ENCODE measurements at regions not wholly inside any gene's neighbourhood (a gene's known extent, or its start where the extent isn't known, plus 50 kb on each side); places are given as distances from the start of the nearest gene placed in this dataset.

- Mint-ChIP-seq H3K36me3 (peaks cover 3% of the 10 kb centered on the region), H3K9me3 (peaks cover 0 to 5% (median 0%) of the 10 kb centered on the region in 3 donors), H3K4me3 (no peak overlapping the region), H3K4me1 (no peaks in the 10 kb centered on the region), H3K27ac (no peak overlapping the region), H3K27me3 (no peaks in the 10 kb centered on the region)
- ATAC-seq (replicated peaks in 1 of 4) (no peak), DNase-seq (no peak)
- H3K27ac ChIP-seq (ENCODE audit: low read length) = no peak overlapping the region
- no peaks in the 10 kb centered on the region for H3K9me3 ChIP-seq
- no peak overlapping the region for H3K4me3 ChIP-seq (ENCODE audit: control insufficient read depth in 1 of 2, extremely low read depth in 1 of 2, low read length in 1 of 2)
- WGBS (ENCODE audit: insufficient coverage) = no CpG with 5 or more reads among the region's 2 CpGs
- ChIA-PET POLR2A (no interaction called here), CTCF (no interaction called here)
- H3K36me3 ChIP-seq (ENCODE audit: control insufficient read depth in 2 of 2, extremely low read depth in 1 of 2, insufficient read depth in 1 of 2, low read length in 1 of 2) = no peaks in the 10 kb centered on the region
- H3K4me1 ChIP-seq (ENCODE audit: control insufficient read depth in 1 of 2, extremely low read depth in 1 of 2, insufficient read depth in 2 of 2, low read length in 2 of 2) = no peaks in the 10 kb centered on the region
- H3K27me3 ChIP-seq (replicated peaks in 1 of 2; ENCODE audit: control insufficient read depth in 2 of 2, extremely low read depth in 1 of 2, insufficient read depth in 2 of 2, low read length in 1 of 2) = no peaks in the 10 kb centered on the region
These were observed 408.5 kb downstream of the DLEU7 start for GRCh38 chr13:50435011-50435410.

GRCh38 chr13:50437252-50437651 is 406.2 kb downstream of the DLEU7 start:
- DNase-seq (no peak), ATAC-seq (replicated peaks in 1 of 4) (no peak)
- Mint-ChIP-seq H3K4me1 (no peaks in the 10 kb centered on the region), H3K4me3 (no peak overlapping the region), H3K27ac (no peak overlapping the region), H3K9me3 (peaks cover 0 to 5% (median 0%) of the 10 kb centered on the region in 3 donors), H3K36me3 (peaks cover 3% of the 10 kb centered on the region), H3K27me3 (no peaks in the 10 kb centered on the region)
- Histone ChIP-seq H3K27me3 (replicated peaks in 1 of 2; ENCODE audit: control insufficient read depth in 2 of 2, extremely low read depth in 1 of 2, insufficient read depth in 2 of 2, low read length in 1 of 2) (no peaks in the 10 kb centered on the region), H3K9me3 (no peaks in the 10 kb centered on the region), H3K36me3 (ENCODE audit: control insufficient read depth in 2 of 2, extremely low read depth in 1 of 2, insufficient read depth in 1 of 2, low read length in 1 of 2) (no peaks in the 10 kb centered on the region), H3K4me1 (ENCODE audit: control insufficient read depth in 1 of 2, extremely low read depth in 1 of 2, insufficient read depth in 2 of 2, low read length in 2 of 2) (no peaks in the 10 kb centered on the region), H3K27ac (ENCODE audit: low read length) (no peak overlapping the region), H3K4me3 (ENCODE audit: control insufficient read depth in 1 of 2, extremely low read depth in 1 of 2, low read length in 1 of 2) (no peak overlapping the region)
- no CpG with 5 or more reads among the region's 1 CpG for WGBS (ENCODE audit: insufficient coverage)
- CTCF ChIA-PET = no interaction called here
- POLR2A ChIA-PET = interaction anchor here in 1 of 2 donors (0.6 to 0.7 kb wide), 2 partner anchors 97 to 1146 kb away, joined by 3 read pairs; no protein-coding TSS in a partner anchor

DNA sequence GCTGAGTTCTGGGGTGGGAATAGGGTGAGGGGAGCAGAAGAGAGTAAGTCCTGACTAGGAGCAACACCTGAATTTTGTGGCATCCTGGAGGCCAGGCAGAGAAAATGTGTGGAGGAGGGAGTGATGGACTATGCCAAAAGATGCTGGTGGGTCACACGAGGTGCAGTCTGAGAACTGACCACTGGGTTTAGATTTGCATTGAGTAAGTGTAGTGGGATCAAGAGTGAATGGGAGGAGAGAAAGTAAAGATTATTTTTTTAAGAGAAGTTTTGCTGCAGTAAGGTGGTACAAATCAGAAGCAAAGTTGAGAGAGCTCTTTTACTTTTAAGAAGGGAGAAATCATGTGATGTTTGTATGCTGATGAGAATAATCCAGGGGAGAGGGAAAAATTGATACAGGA is 405.1 kb downstream of the DLEU7 start:
- peaks cover 0 to 5% (median 5%) of the 10 kb centered on the region in 3 donors for H3K4me1 Mint-ChIP-seq
- no peaks in the 10 kb centered on the region for H3K27me3 Mint-ChIP-seq
- Histone ChIP-seq H3K36me3 (ENCODE audit: control insufficient read depth in 2 of 2, extremely low read depth in 1 of 2, insufficient read depth in 1 of 2, low read length in 1 of 2) (no peaks in the 10 kb centered on the region), H3K4me3 (ENCODE audit: control insufficient read depth in 1 of 2, extremely low read depth in 1 of 2, low read length in 1 of 2) (no peak overlapping the region), H3K4me1 (ENCODE audit: control insufficient read depth in 1 of 2, extremely low read depth in 1 of 2, insufficient read depth in 2 of 2, low read length in 2 of 2) (no peaks in the 10 kb centered on the region), H3K9me3 (no peaks in the 10 kb centered on the region), H3K27ac (ENCODE audit: low read length) (no peak overlapping the region), H3K27me3 (replicated peaks in 1 of 2; ENCODE audit: control insufficient read depth in 2 of 2, extremely low read depth in 1 of 2, insufficient read depth in 2 of 2, low read length in 1 of 2) (no peaks in the 10 kb centered on the region)
- CTCF ChIA-PET = no interaction called here
- H3K27ac Mint-ChIP-seq = no peak overlapping the region
- no peak for DNase-seq
- WGBS (ENCODE audit: insufficient coverage) = 85% methylated on average over 1 of the region's 1 CpG
- peaks cover 3% of the 10 kb centered on the region for H3K36me3 Mint-ChIP-seq
- ATAC-seq (replicated peaks in 1 of 4) = no peak
- POLR2A ChIA-PET = interaction anchor here in 1 of 2 donors (0.6 to 0.7 kb wide), 2 partner anchors 18 to 423 kb away, joined by 3 read pairs; partner anchors contain the start of gene KCNRG
- no peak overlapping the region for H3K4me3 Mint-ChIP-seq
- peaks cover 0 to 5% (median 0%) of the 10 kb centered on the region in 3 donors for H3K9me3 Mint-ChIP-seq

- H3K9me3 Mint-ChIP-seq = no peaks in the 10 kb centered on the region
- Histone ChIP-seq H3K27ac (ENCODE audit: low read length) (no peak overlapping the region), H3K4me3 (ENCODE audit: control insufficient read depth in 1 of 2, extremely low read depth in 1 of 2, low read length in 1 of 2) (no peak overlapping the region), H3K36me3 (ENCODE audit: control insufficient read depth in 2 of 2, extremely low read depth in 1 of 2, insufficient read depth in 1 of 2, low read length in 1 of 2) (no peaks in the 10 kb centered on the region), H3K4me1 (ENCODE audit: control insufficient read depth in 1 of 2, extremely low read depth in 1 of 2, insufficient read depth in 2 of 2, low read length in 2 of 2) (no peaks in the 10 kb centered on the region), H3K9me3 (no peaks in the 10 kb centered on the region), H3K27me3 (replicated peaks in 1 of 2; ENCODE audit: control insufficient read depth in 2 of 2, extremely low read depth in 1 of 2, insufficient read depth in 2 of 2, low read length in 1 of 2) (no peaks in the 10 kb centered on the region)
- H3K27ac Mint-ChIP-seq = no peak overlapping the region
- DNase-seq (no peak), ATAC-seq (replicated peaks in 1 of 4) (no peak)
- POLR2A ChIA-PET = no interaction called here
- H3K36me3 Mint-ChIP-seq = no peaks in the 10 kb centered on the region
- no CpG with 5 or more reads among the region's 1 CpG for WGBS (ENCODE audit: insufficient coverage)
- CTCF ChIA-PET = no interaction called here
- no peaks in the 10 kb centered on the region for H3K27me3 Mint-ChIP-seq
- H3K4me3 Mint-ChIP-seq = no peak overlapping the region
- H3K4me1 Mint-ChIP-seq = peaks cover 0 to 5% (median 5%) of the 10 kb centered on the region in 3 donors
These were observed 402.4 kb downstream of the DLEU7 start for GRCh38 chr13:50441130-50441529.

GRCh38 chr13:50444726-50445125 is 398.8 kb downstream of the DLEU7 start:
- peaks cover 0 to 4% of the 10 kb centered on the region in 2 donors for H3K27me3 Mint-ChIP-seq
- no peak for ATAC-seq (replicated peaks in 1 of 4)
- H3K36me3 Mint-ChIP-seq = no peaks in the 10 kb centered on the region
- Histone ChIP-seq H3K36me3 (ENCODE audit: control insufficient read depth in 2 of 2, extremely low read depth in 1 of 2, insufficient read depth in 1 of 2, low read length in 1 of 2) (no peaks in the 10 kb centered on the region), H3K27ac (ENCODE audit: low read length) (no peak overlapping the region), H3K4me1 (ENCODE audit: control insufficient read depth in 1 of 2, extremely low read depth in 1 of 2, insufficient read depth in 2 of 2, low read length in 2 of 2) (no peaks in the 10 kb centered on the region), H3K4me3 (ENCODE audit: control insufficient read depth in 1 of 2, extremely low read depth in 1 of 2, low read length in 1 of 2) (no peak overlapping the region), H3K27me3 (replicated peaks in 1 of 2; ENCODE audit: control insufficient read depth in 2 of 2, extremely low read depth in 1 of 2, insufficient read depth in 2 of 2, low read length in 1 of 2) (no peaks in the 10 kb centered on the region), H3K9me3 (no peaks in the 10 kb centered on the region)
- no peaks in the 10 kb centered on the region for H3K9me3 Mint-ChIP-seq
- ChIA-PET POLR2A (no interaction called here), CTCF (no interaction called here)
- H3K27ac Mint-ChIP-seq = no peak overlapping the region
- H3K4me3 Mint-ChIP-seq = no peak overlapping the region
- WGBS (ENCODE audit: insufficient coverage) = 95% methylated on average over 5 of the region's 5 CpGs
- H3K4me1 Mint-ChIP-seq = peaks cover 0 to 5% (median 5%) of the 10 kb centered on the region in 3 donors
- DNase-seq = no peak

- no peak overlapping the region for H3K4me3 ChIP-seq (ENCODE audit: control insufficient read depth in 1 of 2, extremely low read depth in 1 of 2, low read length in 1 of 2)
- H3K9me3 ChIP-seq = no peaks in the 10 kb centered on the region
- Mint-ChIP-seq H3K27me3 (peaks cover 0 to 4% of the 10 kb centered on the region in 2 donors), H3K27ac (no peak overlapping the region), H3K36me3 (no peaks in the 10 kb centered on the region), H3K9me3 (no peaks in the 10 kb centered on the region), H3K4me3 (no peak overlapping the region), H3K4me1 (peaks cover 2 to 5% (median 5%) of the 10 kb centered on the region in 3 donors)
- no peaks in the 10 kb centered on the region for H3K36me3 ChIP-seq (ENCODE audit: control insufficient read depth in 2 of 2, extremely low read depth in 1 of 2, insufficient read depth in 1 of 2, low read length in 1 of 2)
- DNase-seq (no peak), ATAC-seq (replicated peaks in 1 of 4) (no peak)
- ChIA-PET POLR2A (no interaction called here), CTCF (no interaction called here)
- no peak overlapping the region for H3K27ac ChIP-seq (ENCODE audit: low read length)
- no CpG with 5 or more reads among the region's 1 CpG for WGBS (ENCODE audit: insufficient coverage)
- H3K4me1 ChIP-seq (ENCODE audit: control insufficient read depth in 1 of 2, extremely low read depth in 1 of 2, insufficient read depth in 2 of 2, low read length in 2 of 2) = peaks cover 0 to 6% of the 10 kb centered on the region in 2 experiments
- no peaks in the 10 kb centered on the region for H3K27me3 ChIP-seq (replicated peaks in 1 of 2; ENCODE audit: control insufficient read depth in 2 of 2, extremely low read depth in 1 of 2, insufficient read depth in 2 of 2, low read length in 1 of 2)
These were observed 396.9 kb downstream of the DLEU7 start for GRCh38 chr13:50446611-50447010.

- Mint-ChIP-seq H3K9me3 (no peaks in the 10 kb centered on the region), H3K4me1 (peaks cover 0 to 2% (median 0%) of the 10 kb centered on the region in 3 donors), H3K27me3 (peaks cover 0 to 4% of the 10 kb centered on the region in 2 donors), H3K27ac (no peak overlapping the region), H3K36me3 (no peaks in the 10 kb centered on the region), H3K4me3 (no peak overlapping the region)
- DNase-seq = no peak
- no CpG with 5 or more reads among the region's 1 CpG for WGBS (ENCODE audit: insufficient coverage)
- Histone ChIP-seq H3K4me3 (ENCODE audit: control insufficient read depth in 1 of 2, extremely low read depth in 1 of 2, low read length in 1 of 2) (no peak overlapping the region), H3K36me3 (ENCODE audit: control insufficient read depth in 2 of 2, extremely low read depth in 1 of 2, insufficient read depth in 1 of 2, low read length in 1 of 2) (no peaks in the 10 kb centered on the region), H3K27me3 (replicated peaks in 1 of 2; ENCODE audit: control insufficient read depth in 2 of 2, extremely low read depth in 1 of 2, insufficient read depth in 2 of 2, low read length in 1 of 2) (no peaks in the 10 kb centered on the region), H3K27ac (ENCODE audit: low read length) (no peak overlapping the region), H3K4me1 (ENCODE audit: control insufficient read depth in 1 of 2, extremely low read depth in 1 of 2, insufficient read depth in 2 of 2, low read length in 2 of 2) (peaks cover 0 to 6% of the 10 kb centered on the region in 2 experiments), H3K9me3 (no peaks in the 10 kb centered on the region)
- CTCF ChIA-PET = no interaction called here
- ATAC-seq (replicated peaks in 1 of 4) = no peak
- POLR2A ChIA-PET = no interaction called here
These were observed 394.9 kb downstream of the DLEU7 start for GRCh38 chr13:50448535-50448998.

All from T-cell (primary cell).